PC-3 (cell line): ENCODE measurements at regions not wholly inside any gene's neighbourhood (a gene's known extent, or its start where the extent isn't known, plus 50 kb on each side); places are given as distances from the start of the nearest gene placed in this dataset.

Experiments used
- EZH2 ChIP-seq: fragments of 300-600 bp; sonication (generic); IDR thresholded peaks from one replicate; pipeline ENCODE4 v1.6.1; 2017; ENCODE audit warnings: antibody characterized with exemption, mild to moderate bottlenecking, low read length; ENCODE audit not compliant: unreplicated experiment
- EZH2phosphoT487 ChIP-seq: fragments of 300-600 bp; sonication (generic); IDR thresholded peaks from 2 replicates; pipeline ENCODE4 v1.6.1; 2018; ENCODE audit warnings: mild to moderate bottlenecking, antibody characterized with exemption, low read length, borderline replicate concordance
- TF ChIP-seq, protein P1 (sequence below): fragments of 300-600 bp; sonication (generic); conservative IDR thresholded peaks from 2 replicates; pipeline ENCODE4 v1.5.1; 2017; ENCODE audit warnings: antibody characterized with exemption, low read depth, mild to moderate bottlenecking, low read length

GRCh38 chr10:11682267-11682683 lies 59.9 kb upstream of the ECHDC3 start:
- TF ChIP-seq, protein P1, sequence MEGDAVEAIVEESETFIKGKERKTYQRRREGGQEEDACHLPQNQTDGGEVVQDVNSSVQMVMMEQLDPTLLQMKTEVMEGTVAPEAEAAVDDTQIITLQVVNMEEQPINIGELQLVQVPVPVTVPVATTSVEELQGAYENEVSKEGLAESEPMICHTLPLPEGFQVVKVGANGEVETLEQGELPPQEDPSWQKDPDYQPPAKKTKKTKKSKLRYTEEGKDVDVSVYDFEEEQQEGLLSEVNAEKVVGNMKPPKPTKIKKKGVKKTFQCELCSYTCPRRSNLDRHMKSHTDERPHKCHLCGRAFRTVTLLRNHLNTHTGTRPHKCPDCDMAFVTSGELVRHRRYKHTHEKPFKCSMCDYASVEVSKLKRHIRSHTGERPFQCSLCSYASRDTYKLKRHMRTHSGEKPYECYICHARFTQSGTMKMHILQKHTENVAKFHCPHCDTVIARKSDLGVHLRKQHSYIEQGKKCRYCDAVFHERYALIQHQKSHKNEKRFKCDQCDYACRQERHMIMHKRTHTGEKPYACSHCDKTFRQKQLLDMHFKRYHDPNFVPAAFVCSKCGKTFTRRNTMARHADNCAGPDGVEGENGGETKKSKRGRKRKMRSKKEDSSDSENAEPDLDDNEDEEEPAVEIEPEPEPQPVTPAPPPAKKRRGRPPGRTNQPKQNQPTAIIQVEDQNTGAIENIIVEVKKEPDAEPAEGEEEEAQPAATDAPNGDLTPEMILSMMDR, result no peak
- TF ChIP-seq EZH2 (no peak), EZH2phosphoT487 (no peak)
